Cerebellar nuclear complex (tissue), 1 donor: ENCODE measurements at regions not wholly inside any gene's neighbourhood (a gene's known extent, or its start where the extent isn't known, plus 50 kb on each side); places are given as distances from the start of the nearest gene placed in this dataset.
"Not testable (repeated sequence)": the region's sequence is repeated elsewhere in the genome, so short reads cannot be mapped to it uniquely, and the experiment has no call there.

Experiments
- DNase-seq, 2 experiments: peaks; one replicate each; lab custom pipeline; 2025; lab: John Stamatoyannopoulos, UW

- no peak for DNase-seq
These were observed 220.7 kb downstream of the NDUFA10 start for GRCh38 chr2:239804161-239805042.

- DNase-seq, result no peak
These were observed 221.4 kb downstream of the NDUFA10 start for GRCh38 chr2:239803766-239804115.

- DNase-seq, result no peak
These were observed 221.9 kb downstream of the NDUFA10 start for GRCh38 chr2:239803102-239803765.

GRCh38 chr2:239802185-239802649 lies 222.9 kb downstream of the NDUFA10 start:
- no peak for DNase-seq

GRCh38 chr2:239801404-239802184 lies 223.5 kb downstream of the NDUFA10 start:
- DNase-seq, result no peak

GRCh38 chr2:239800785-239801386 lies 224.3 kb downstream of the NDUFA10 start:
- no peak for DNase-seq

- DNase-seq, result no peak
These were observed 227.8 kb downstream of the NDUFA10 start for GRCh38 chr2:239797316-239797715.

GRCh38 chr2:239795761-239796160 lies 229.4 kb downstream of the NDUFA10 start:
- not testable (repeated sequence) for DNase-seq

GRCh38 chr2:239793836-239794235 lies 231.3 kb downstream of the NDUFA10 start:
- DNase-seq, result no peak

- DNase-seq, result no peak
These were observed 232.1 kb downstream of the NDUFA10 start for GRCh38 chr2:239793086-239793485.

GRCh38 chr2:239792405-239793084 lies 232.6 kb downstream of the NDUFA10 start:
- DNase-seq, result no peak

GRCh38 chr2:239791526-239792404 lies 233.4 kb downstream of the NDUFA10 start:
- DNase-seq, result no peak

GRCh38 chr2:239790721-239791120 lies 234.4 kb downstream of the NDUFA10 start:
- no peak for DNase-seq

GRCh38 chr2:239790313-239790712 lies 234.8 kb downstream of the NDUFA10 start:
- no peak for DNase-seq

GRCh38 chr2:239789711-239790110 lies 235.4 kb downstream of the NDUFA10 start:
- no peak for DNase-seq

GRCh38 chr2:239788576-239789098 lies 236.5 kb downstream of the NDUFA10 start:
- DNase-seq, result no peak

- no peak for DNase-seq
These were observed 237.5 kb downstream of the NDUFA10 start for GRCh38 chr2:239787538-239788050.

- DNase-seq, result no peak
These were observed 238.4 kb downstream of the NDUFA10 start for GRCh38 chr2:239786791-239787190.

GRCh38 chr2:239781454-239781853 lies 243.7 kb downstream of the NDUFA10 start:
- DNase-seq, result no peak
